Activated naive CD8-positive, alpha-beta T cell (primary cell): ENCODE measurements at regions not wholly inside any gene's neighbourhood (a gene's known extent, or its start where the extent isn't known, plus 50 kb on each side); places are given as distances from the start of the nearest gene placed in this dataset.
"Not testable (repeated sequence)": the region's sequence is repeated elsewhere in the genome, so short reads cannot be mapped to it uniquely, and the experiment has no call there.

Experiments used
- H3K27ac Mint-ChIP-seq: one replicate; pipeline ENCODE4 v1.8.0; 2021; ENCODE audit warnings: mixed read lengths
- H3K27me3 Mint-ChIP-seq: one replicate; pipeline ENCODE4 v1.8.0; 2021; ENCODE audit warnings: mixed read lengths
- H3K36me3 Mint-ChIP-seq: one replicate; pipeline ENCODE4 v1.8.0; 2021; ENCODE audit warnings: mixed read lengths
- H3K4me1 Mint-ChIP-seq: one replicate; pipeline ENCODE4 v1.8.0; 2021; ENCODE audit warnings: low read depth, mixed read lengths
- H3K4me3 Mint-ChIP-seq: one replicate; pipeline ENCODE4 v1.8.0; 2021; ENCODE audit warnings: mild to moderate bottlenecking, mixed read lengths
- H3K9me3 Mint-ChIP-seq: one replicate; pipeline ENCODE4 v1.8.0; 2021; ENCODE audit warnings: low read depth, mixed read lengths

DNA sequence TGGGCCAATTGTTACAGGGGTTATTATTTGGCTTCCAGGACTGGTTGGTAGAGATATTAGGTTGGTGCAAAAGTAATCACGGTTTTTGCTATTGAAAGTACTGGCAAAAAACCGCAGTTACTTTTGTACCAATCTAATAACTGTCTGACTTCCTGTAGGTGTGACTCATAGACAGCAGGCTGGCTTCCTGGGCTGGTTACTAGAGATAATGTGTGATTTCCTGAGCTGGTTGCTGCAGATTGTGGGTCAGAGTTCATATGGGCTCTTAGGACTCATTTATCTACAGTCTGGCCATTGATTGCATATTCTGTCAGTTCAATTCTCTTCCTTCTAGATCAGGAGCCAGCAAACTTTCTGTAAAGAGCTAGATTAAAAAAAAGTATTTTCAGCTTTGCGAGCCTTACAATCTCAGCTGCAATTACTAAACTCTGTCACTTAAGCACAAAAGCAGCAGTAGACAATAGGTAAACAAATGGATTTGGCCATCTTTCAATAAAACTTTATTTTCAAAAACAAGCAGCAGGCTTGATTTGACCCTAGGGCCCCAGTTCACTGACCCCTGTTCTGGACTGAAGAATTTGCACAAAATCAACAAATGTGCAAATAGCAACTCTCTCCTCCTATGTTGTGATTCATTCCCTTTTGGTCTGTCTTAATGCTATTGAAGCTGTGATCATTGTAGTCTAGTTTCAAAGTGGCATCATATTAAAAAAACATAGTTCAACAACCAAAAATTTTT, 50.8 kb upstream of the BOD1L1 start:
- no peaks in the 10 kb centered on the region for H3K27me3 Mint-ChIP-seq
- H3K4me3 Mint-ChIP-seq, result no peak overlapping the region
- H3K9me3 Mint-ChIP-seq, result peaks cover 23% of the 10 kb centered on the region
- no peaks in the 10 kb centered on the region for H3K4me1 Mint-ChIP-seq
- H3K27ac Mint-ChIP-seq, result no peak overlapping the region
- no peaks in the 10 kb centered on the region for H3K36me3 Mint-ChIP-seq

DNA sequence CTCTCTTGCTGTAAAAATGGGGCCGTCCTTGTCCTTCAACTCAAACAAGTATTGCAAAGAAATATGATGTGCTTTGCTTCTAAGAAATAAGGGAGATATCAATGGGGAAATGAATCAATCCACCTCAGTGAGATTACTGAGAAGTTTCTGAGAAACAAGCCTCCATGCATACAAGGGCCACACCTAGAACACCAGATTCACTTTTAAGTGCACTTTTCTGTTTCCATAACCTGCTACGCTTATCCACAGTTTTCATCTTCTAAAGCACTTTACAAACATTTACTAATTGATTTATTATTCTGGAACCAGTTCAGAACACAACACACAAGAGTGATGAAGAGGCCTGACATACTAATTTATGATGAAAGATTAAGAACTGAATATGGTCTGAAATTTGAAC, 54.0 kb upstream of the BOD1L1 start:
- H3K36me3 Mint-ChIP-seq, result peaks cover under 1% of the 10 kb centered on the region
- peaks cover 30% of the 10 kb centered on the region for H3K9me3 Mint-ChIP-seq
- no peaks in the 10 kb centered on the region for H3K4me1 Mint-ChIP-seq
- no peak overlapping the region for H3K4me3 Mint-ChIP-seq
- H3K27me3 Mint-ChIP-seq, result no peaks in the 10 kb centered on the region
- H3K27ac Mint-ChIP-seq, result no peak overlapping the region

DNA sequence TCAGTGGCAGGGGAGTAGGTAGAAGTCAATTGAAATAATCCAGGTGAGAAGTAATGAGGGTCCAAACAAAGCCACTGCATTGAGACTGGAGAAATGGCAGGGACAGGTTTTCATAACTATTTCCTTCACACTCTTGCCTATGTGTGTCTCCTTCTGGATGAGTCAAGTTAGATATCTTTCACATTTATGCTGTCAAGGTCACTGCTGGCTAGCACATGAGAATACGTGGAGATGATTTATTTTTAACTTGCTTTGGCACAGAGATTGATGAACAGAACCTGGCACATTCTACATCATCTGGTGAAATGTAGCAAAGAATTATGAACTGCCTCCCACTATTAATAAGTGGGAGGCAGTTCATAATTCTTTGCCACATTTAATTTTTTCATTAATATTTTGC, 66.7 kb upstream of the BOD1L1 start:
- peaks cover 16% of the 10 kb centered on the region for H3K27me3 Mint-ChIP-seq
- no peak overlapping the region for H3K4me3 Mint-ChIP-seq
- H3K27ac Mint-ChIP-seq, result no peak overlapping the region
- no peaks in the 10 kb centered on the region for H3K4me1 Mint-ChIP-seq
- peaks cover 5% of the 10 kb centered on the region for H3K36me3 Mint-ChIP-seq
- H3K9me3 Mint-ChIP-seq, result peaks cover 11% of the 10 kb centered on the region

DNA sequence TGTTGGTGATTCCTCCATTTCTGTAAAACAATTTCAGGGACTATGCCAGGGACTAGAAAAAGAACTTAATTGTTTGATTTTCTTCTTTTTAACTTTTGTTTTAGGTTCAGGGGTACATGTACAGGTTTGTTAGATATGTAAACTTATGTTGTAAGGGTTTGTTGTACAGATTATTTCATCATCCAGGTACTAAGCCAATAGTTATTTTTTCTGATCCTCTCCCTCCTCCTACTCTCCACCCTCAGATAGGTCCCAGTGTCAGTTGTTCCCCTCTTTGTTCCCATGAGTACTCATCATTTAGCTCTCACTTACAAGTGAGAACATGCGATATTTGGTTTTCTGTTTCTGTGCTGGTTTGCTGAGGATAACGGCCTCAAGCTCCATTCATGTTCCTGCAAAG, 70.8 kb upstream of the BOD1L1 start:
- Mint-ChIP-seq H3K4me1 (no peaks in the 10 kb centered on the region), H3K27me3 (peaks cover 14% of the 10 kb centered on the region), H3K9me3 (peaks cover 3% of the 10 kb centered on the region), H3K4me3 (no peak overlapping the region), H3K27ac (no peak overlapping the region), H3K36me3 (peaks cover 2% of the 10 kb centered on the region)

DNA sequence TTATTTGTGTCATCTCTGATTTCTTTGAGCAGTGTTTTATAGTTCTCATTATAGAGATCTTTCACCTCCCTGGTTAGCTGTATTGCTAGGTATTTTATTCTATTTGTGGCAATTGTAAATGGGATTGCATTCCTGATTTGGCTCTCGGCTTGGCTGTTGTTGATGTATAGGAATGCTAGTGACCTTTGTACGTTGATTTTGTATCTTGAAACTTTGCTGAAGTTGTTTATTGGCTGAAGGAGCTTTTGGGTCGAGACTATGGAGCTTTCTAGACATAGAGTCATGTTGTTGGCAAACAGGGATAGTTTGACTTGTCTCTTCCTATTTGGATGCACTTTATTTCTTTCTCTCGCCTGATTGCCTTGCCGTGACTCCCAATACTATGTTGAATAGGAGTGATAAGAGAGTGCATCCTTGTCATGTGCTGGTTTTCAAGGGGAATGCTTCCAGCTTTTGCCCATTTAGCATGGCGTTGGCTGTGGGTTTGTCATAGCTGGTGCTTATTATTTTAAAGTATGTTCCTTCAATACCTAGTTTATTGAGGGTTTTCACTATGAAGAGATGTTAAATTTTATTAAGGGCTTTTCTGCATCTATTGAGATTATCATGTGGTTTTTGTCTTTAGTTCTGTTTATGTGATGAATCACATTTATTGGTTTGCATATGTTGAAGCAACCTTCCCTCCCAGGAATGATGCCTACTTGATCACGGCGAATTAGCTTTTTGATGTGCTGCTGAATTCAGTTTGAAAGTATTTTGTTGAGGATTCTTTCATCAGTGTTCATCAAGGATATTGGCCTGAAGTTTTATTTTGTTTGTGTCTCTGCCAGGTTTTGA, 72.7 kb upstream of the BOD1L1 start:
- H3K27me3 Mint-ChIP-seq, result peaks cover 6% of the 10 kb centered on the region

DNA sequence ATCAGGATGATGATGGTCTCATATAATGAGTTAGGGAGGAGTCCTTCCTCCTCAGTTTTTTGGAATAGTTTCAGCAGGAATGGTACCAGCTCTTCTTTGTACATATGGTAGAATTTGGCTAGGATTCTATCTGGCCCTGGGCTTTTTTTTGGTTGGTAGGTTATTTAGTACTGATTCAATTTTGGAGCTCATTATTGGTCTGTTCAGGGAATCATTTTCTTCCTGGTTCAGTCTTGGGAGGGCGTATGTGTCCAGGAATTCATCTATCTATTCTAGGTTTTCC, 73.3 kb upstream of the BOD1L1 start:
- not testable (repeated sequence) for H3K36me3 Mint-ChIP-seq, H3K4me3 Mint-ChIP-seq, H3K27ac Mint-ChIP-seq, H3K9me3 Mint-ChIP-seq, H3K27me3 Mint-ChIP-seq, H3K4me1 Mint-ChIP-seq

More for the DNA sequence above, 72.7 kb upstream of the BOD1L1 start:
- Mint-ChIP-seq H3K4me1 (no peaks in the 10 kb centered on the region), H3K27ac (no peak overlapping the region), H3K36me3 (no peaks in the 10 kb centered on the region), H3K9me3 (no peaks in the 10 kb centered on the region), H3K4me3 (no peak overlapping the region)

DNA sequence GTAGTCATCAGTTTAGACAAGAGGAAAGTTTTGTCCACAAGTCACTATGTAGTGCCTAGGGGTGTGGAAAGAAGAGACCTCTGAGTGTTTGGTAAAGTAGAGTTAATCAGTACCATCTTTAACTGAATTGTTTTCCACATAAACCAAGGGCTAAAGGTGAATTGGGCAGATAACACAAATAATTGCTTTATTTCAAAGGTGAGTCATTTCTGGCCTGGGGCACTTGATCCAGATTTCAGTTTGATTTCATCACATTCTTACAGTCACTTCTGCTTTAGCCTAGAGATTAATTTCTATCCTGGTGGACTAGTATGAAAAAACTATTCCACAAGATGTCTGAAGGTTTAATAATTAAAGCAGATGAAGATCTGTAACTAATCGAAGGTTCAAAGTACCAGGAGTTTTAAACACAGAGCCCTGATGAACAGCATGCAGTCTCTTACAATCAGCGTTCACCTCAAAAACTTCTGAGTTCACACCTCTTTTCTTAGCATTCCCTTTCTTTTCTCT, 74.5 kb upstream of the BOD1L1 start:
- Mint-ChIP-seq H3K9me3 (no peaks in the 10 kb centered on the region), H3K36me3 (no peaks in the 10 kb centered on the region), H3K4me3 (no peak overlapping the region), H3K4me1 (no peaks in the 10 kb centered on the region), H3K27me3 (peaks cover 10% of the 10 kb centered on the region), H3K27ac (no peak overlapping the region)

DNA sequence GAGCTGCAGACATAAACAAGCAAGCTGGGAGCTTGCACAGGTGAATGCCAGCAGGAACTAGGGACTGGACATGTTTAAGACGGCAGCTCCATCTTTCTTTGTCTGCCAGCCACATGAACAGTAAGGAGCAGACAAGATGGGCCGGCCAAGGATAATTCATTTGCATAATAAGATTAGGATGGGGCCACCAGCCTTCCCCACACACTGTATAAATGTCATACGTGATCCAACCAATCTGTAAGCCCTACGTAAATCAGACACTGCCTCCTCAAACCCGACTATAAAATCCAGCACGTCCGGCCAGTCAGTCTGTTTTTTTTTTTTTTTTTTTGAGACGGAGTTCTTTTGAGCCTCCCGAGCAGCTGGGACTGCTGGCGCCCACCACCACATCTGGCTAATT, 75.6 kb upstream of the BOD1L1 start:
- no peaks in the 10 kb centered on the region for H3K36me3 Mint-ChIP-seq
- peaks cover 10% of the 10 kb centered on the region for H3K27me3 Mint-ChIP-seq
- H3K27ac Mint-ChIP-seq, result no peak overlapping the region
- H3K4me1 Mint-ChIP-seq, result no peaks in the 10 kb centered on the region
- no peak overlapping the region for H3K4me3 Mint-ChIP-seq
- H3K9me3 Mint-ChIP-seq, result no peaks in the 10 kb centered on the region

DNA sequence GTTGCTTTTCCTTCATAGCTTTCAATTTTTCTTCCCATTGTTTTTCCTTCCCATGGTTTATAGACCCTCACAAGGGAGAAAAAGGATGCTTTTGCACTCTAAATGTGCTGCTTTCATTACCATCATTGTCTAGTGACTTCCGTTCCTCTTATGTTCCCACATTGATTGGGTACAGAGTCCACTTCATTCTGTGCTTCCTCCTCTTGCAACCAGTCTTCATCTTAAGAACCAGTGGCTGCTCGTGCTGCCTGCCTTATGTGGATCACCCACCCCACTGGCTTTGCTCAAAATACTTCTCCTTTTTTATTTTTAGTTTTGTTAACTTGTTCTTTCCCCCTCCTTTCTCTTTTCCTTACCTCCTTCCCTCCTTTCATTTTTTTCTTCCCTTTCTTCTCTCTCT, 76.5 kb upstream of the BOD1L1 start:
- no peaks in the 10 kb centered on the region for H3K9me3 Mint-ChIP-seq
- H3K4me1 Mint-ChIP-seq, result no peaks in the 10 kb centered on the region
- peaks cover 4% of the 10 kb centered on the region for H3K27me3 Mint-ChIP-seq
- no peak overlapping the region for H3K27ac Mint-ChIP-seq
- no peaks in the 10 kb centered on the region for H3K36me3 Mint-ChIP-seq
- no peak overlapping the region for H3K4me3 Mint-ChIP-seq

DNA sequence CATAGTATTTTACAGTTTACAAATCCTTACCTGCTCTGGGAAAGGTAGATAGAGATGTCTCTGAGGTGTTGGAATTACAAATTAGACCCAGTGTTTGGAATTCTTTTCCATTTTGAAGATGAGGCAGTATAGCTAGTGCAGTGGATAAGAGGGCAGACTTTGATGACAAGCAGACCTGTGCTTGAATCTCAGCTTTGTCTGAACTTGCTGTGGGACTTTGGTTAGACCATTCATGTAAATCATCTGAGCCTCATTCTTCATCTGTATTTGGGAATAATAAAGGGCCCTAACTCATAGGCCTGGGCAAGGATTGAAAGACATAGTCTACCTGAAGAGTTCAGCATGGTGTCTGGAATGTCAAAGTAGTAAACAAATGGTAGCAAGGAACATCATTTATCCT, 77.2 kb upstream of the BOD1L1 start:
- H3K4me1 Mint-ChIP-seq, result no peaks in the 10 kb centered on the region
- H3K36me3 Mint-ChIP-seq, result no peaks in the 10 kb centered on the region
- H3K27ac Mint-ChIP-seq, result no peak overlapping the region
- H3K9me3 Mint-ChIP-seq, result no peaks in the 10 kb centered on the region
- no peak overlapping the region for H3K4me3 Mint-ChIP-seq
- peaks cover 4% of the 10 kb centered on the region for H3K27me3 Mint-ChIP-seq

DNA sequence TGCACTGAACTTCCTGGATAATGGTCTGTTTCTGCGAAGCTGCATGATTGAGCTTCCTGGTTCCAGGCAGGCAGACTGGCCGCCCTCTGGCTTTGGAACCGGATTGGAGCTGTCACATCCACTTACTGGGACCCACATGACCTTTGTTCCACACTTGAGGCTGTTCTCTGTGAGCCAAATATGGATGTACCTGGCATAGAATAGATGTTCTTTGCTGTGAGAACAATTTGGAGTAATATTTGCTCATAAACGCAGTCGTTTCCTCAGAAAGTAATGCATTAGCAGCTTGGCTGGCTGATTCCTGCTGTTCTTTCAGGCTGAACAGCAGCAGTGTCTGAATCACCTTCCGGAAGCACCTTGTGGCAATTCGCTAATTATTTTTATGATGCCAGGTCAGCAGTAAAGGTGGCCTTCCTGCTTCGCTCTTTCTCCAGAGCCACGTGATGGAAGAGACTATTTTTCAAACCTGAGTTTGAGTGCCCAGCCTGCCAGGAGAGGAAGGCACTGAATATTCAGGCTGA, 78.1 kb upstream of the BOD1L1 start:
- Mint-ChIP-seq H3K36me3 (peaks cover 3% of the 10 kb centered on the region), H3K4me1 (no peaks in the 10 kb centered on the region), H3K27ac (no peak overlapping the region), H3K4me3 (no peak overlapping the region), H3K27me3 (peaks cover 7% of the 10 kb centered on the region), H3K9me3 (no peaks in the 10 kb centered on the region)

DNA sequence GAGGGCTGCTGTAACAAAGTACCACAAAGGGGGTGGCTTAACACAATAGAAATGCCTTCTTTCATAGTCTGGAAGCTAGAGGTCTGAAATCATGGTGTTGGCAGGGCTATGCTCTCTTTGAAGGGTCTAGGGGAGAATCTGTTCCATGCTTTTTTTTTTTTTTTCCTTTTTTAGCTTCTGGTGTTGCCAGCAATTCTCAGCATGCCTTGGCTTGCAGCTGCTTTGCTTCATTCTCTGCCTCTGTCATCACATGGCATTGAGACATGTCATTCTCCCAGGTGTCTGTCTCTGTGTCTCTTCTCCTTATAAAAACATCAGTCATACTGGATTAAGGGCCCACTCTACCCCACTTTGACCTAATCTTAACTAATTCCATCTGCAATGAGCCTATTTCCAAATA, 78.6 kb upstream of the BOD1L1 start:
- peaks cover 7% of the 10 kb centered on the region for H3K27me3 Mint-ChIP-seq
- no peak overlapping the region for H3K4me3 Mint-ChIP-seq
- peaks cover 3% of the 10 kb centered on the region for H3K36me3 Mint-ChIP-seq
- H3K9me3 Mint-ChIP-seq, result no peaks in the 10 kb centered on the region
- H3K27ac Mint-ChIP-seq, result no peak overlapping the region
- no peaks in the 10 kb centered on the region for H3K4me1 Mint-ChIP-seq

DNA sequence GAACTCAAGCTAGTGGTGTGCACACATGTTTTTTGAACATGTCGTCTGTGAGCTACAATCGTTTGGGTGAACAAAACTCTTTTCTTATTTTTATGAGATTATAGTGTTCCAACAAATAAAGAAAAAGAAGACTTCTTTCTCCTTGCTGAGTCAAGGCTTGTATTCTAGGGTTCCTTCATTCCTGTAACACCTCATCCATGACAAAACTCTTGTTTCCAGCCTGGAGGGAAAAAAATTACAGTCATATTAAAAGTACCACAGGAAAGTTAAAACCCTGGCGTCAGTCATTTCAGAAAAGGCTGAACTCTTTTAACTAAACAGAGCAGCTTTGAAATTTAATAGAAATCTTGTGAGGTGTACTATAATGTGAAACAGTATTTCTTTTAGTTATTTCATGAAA, 79.2 kb upstream of the BOD1L1 start:
- peaks cover 7% of the 10 kb centered on the region for H3K27me3 Mint-ChIP-seq
- no peak overlapping the region for H3K4me3 Mint-ChIP-seq
- H3K4me1 Mint-ChIP-seq, result no peaks in the 10 kb centered on the region
- no peaks in the 10 kb centered on the region for H3K9me3 Mint-ChIP-seq
- peaks cover 3% of the 10 kb centered on the region for H3K36me3 Mint-ChIP-seq
- H3K27ac Mint-ChIP-seq, result no peak overlapping the region

DNA sequence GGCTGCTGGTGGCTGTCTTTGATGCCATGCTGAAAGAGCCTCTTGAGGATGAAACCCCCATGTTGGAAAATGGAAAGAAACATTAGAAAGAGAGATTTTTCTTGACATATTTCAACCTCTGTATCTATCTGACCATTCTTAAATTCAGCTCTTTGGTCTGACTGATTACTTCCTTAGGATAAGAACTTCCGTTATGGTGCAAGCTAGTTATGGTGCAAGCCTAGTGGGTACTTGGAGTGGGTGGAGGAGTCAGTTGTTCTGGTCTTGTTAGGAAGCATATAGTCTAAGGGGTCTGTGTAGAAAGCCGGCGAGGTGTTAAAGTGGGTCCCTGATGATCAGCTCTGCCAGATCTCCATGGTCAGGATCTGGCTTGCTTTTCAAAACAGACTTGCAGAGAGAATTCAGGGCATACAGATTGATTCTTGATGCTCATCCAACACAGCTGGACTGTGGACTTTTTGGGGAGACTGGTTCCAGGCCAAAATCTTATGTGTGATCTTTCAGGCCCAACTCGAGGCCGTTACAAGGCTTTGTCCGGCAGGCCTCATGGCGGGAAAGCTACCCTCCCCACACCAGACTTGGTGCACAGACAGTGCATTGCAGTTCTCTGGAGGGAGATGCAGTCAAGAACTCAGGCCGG, 82.8 kb upstream of the BOD1L1 start:
- no peak overlapping the region for H3K4me3 Mint-ChIP-seq
- no peak overlapping the region for H3K27ac Mint-ChIP-seq
- H3K27me3 Mint-ChIP-seq, result peaks cover 10% of the 10 kb centered on the region
- peaks cover 3% of the 10 kb centered on the region for H3K36me3 Mint-ChIP-seq
- no peaks in the 10 kb centered on the region for H3K4me1 Mint-ChIP-seq
- no peaks in the 10 kb centered on the region for H3K9me3 Mint-ChIP-seq

DNA sequence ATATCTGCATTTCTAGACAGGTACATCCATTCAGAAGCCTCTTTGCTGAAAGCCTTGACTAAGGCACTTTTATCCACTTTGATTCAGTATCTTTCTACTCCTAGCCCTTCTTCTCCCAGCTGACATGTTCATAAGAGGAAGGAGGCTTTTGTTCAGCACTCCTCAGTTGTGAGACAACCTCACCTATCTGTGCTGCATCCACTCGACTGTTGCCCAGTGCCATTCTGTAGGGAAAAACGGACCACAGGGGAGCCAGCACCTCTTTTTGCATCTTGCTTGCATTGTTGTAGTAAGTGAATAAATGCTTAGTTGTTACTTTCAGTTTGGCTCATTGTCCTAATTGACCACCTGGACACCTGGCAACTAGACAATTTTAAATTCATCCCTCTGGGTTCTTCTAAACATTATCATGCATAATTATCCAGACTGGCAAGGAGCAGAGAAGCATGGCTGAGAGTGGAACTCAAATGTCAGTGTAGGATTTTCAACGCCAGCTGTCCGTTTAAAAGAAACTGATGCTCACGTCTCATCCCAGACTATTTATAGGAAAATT, 83.8 kb upstream of the BOD1L1 start:
- Mint-ChIP-seq H3K27ac (no peak overlapping the region), H3K27me3 (peaks cover 8% of the 10 kb centered on the region), H3K4me3 (no peak overlapping the region), H3K36me3 (peaks cover 3% of the 10 kb centered on the region), H3K4me1 (no peaks in the 10 kb centered on the region), H3K9me3 (no peaks in the 10 kb centered on the region)
